ENCODE measurements at regions not wholly inside any gene's neighbourhood (a gene's known extent, or its start where the extent isn't known, plus 50 kb on each side); places are given as distances from the start of the nearest gene placed in this dataset.

GRCh38 chr14:71745072-71745471 is 187.2 kb upstream of the RGS6 start:
- no peak for TF ChIP-seq EP300 (IDR thresholded peaks at IDR 0.05)
- TF ChIP-seq POLR2A (IDR thresholded peaks at IDR 0.05): no peak
